Body of pancreas (tissue), 4 donors: ENCODE measurements at regions not wholly inside any gene's neighbourhood (a gene's known extent, or its start where the extent isn't known, plus 50 kb on each side); places are given as distances from the start of the nearest gene placed in this dataset.

ENCODE experiments used
- CTCF ChIP-seq, 7 experiments: fragments of 450-650 bp in 4 of 7; fragments of 200-600 bp in 3 of 7; sonication (generic) in 3 of 7; IDR thresholded peaks; one replicate each; pipeline ENCODE4 v1.5.1; 2016 to 2019; ENCODE audit warnings: antibody characterized with exemption in 7 of 7
- POLR2A ChIP-seq, 3 donors: fragments of 450-650 bp; IDR thresholded peaks; one replicate each; pipeline ENCODE4 v1.6.1; 2016; ENCODE audit warnings: antibody characterized with exemption in 3 of 3, mild to moderate bottlenecking in 2 of 3

DNA sequence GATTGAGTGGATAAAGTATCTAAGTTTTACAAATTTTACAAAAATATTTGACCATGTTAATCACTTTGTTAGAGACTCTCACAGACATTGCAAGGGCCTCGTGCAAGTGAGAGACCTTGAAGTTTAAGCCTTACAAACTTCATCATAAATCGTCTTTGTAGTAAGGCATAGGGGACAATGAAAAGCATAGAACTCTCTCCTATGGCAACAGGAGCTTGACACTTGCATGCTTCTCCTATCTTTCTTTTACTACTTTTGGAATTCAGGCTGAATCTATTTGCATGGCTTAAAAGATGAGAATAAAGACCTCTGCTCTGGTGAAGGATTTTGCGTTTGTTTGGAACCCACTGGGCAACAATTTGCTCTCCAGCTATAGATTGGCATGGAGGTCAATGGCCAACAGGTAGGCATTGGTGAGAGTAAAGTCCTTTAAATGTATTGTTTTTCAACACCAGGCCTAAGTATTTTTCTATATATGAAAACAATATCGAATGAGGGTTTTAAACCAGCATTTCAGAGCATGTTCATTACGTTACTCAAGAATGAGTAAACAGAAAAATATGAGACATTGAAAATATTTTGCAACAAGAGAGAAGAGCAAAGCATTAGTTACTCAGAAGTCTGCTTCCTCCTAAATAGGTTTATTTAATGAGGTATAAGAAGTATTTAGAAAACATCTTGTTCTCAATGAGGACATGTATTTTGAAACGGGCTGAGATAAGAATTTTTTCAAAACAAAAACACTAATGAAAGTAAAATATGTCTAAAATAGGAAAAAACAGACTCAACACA is 192.2 kb downstream of the TGFB2 start:
- TF ChIP-seq CTCF (IDR thresholded peaks at IDR 0.05), result no peak
- no peak for TF ChIP-seq POLR2A (IDR thresholded peaks at IDR 0.05)
